Fibroblast of villous mesenchyme (primary cell): ENCODE measurements at regions not wholly inside any gene's neighbourhood (a gene's known extent, or its start where the extent isn't known, plus 50 kb on each side); places are given as distances from the start of the nearest gene placed in this dataset.

ENCODE experiments used
- DNase-seq: peaks from one replicate; pipeline ENCODE4 v3.0.0-alpha.2; 2010; ENCODE audit warnings: low read depth
- H3K4me3 ChIP-seq: 2 replicates; pipeline ENCODE4 v1.5.1; 2011; ENCODE audit warnings: low read depth, mild to moderate bottlenecking, low read length
- CTCF ChIP-seq: IDR thresholded peaks from 2 replicates; pipeline ENCODE4 v1.5.1; 2012; ENCODE audit warnings: low read depth, mild to moderate bottlenecking, low read length; ENCODE audit not compliant: insufficient read depth

- TF ChIP-seq CTCF, result no peak
- H3K4me3 ChIP-seq, result no peak overlapping the region
- DNase-seq, result peak; percentile 98
Measured at GRCh38 chr10:6721964-6722615, 142.0 kb upstream of the PRKCQ start.

GRCh38 chr10:6721480-6721879 is 141.4 kb upstream of the PRKCQ start:
- peak; percentile 99 for DNase-seq
- TF ChIP-seq CTCF, result peak; percentile 51
- no peak overlapping the region for H3K4me3 ChIP-seq

GRCh38 chr10:6719561-6719960 is 139.5 kb upstream of the PRKCQ start:
- DNase-seq, result no peak
- H3K4me3 ChIP-seq, result no peak overlapping the region
- TF ChIP-seq CTCF, result no peak

GRCh38 chr10:6718550-6718949 is 138.5 kb upstream of the PRKCQ start:
- no peak for DNase-seq
- no peak for TF ChIP-seq CTCF
- H3K4me3 ChIP-seq, result no peak overlapping the region

- no peak for DNase-seq
- no peak overlapping the region for H3K4me3 ChIP-seq
- no peak for TF ChIP-seq CTCF
Measured at GRCh38 chr10:6716516-6716915, 136.4 kb upstream of the PRKCQ start.

GRCh38 chr10:6713716-6714115 is 133.6 kb upstream of the PRKCQ start:
- TF ChIP-seq CTCF, result no peak
- DNase-seq, result no peak
- H3K4me3 ChIP-seq, result no peak overlapping the region

- H3K4me3 ChIP-seq, result no peak overlapping the region
- DNase-seq, result no peak
- no peak for TF ChIP-seq CTCF
Measured at GRCh38 chr10:6713120-6713519, 133.0 kb upstream of the PRKCQ start.
